Fibroblast of lung (primary cell): ENCODE measurements at regions not wholly inside any gene's neighbourhood (a gene's known extent, or its start where the extent isn't known, plus 50 kb on each side); places are given as distances from the start of the nearest gene placed in this dataset.

Experiments used
- DNase-seq, 2 donors: peaks; one replicate each; pipeline versions ENCODE4 v3.0.0 to v3.0.0-alpha.2; 2010; ENCODE audit warnings: low read depth in 2 of 2
- H2AFZ ChIP-seq: 2 replicates; pipeline ENCODE4 v1.5.1; 2012; ENCODE audit warnings: low read length, control low read depth, inconsistent platforms
- H3K27ac ChIP-seq: 2 replicates; pipeline ENCODE4 v1.5.1; 2011; ENCODE audit warnings: low read length, control low read depth; ENCODE audit not compliant: insufficient read depth
- H3K27me3 ChIP-seq: 2 replicates; pipeline ENCODE4 v1.5.1; 2011; ENCODE audit warnings: mild to moderate bottlenecking, low read length; ENCODE audit not compliant: control insufficient read depth, insufficient read depth
- H3K36me3 ChIP-seq: 2 replicates; pipeline ENCODE4 v1.5.1; 2011; ENCODE audit warnings: low read length; ENCODE audit not compliant: control insufficient read depth, insufficient read depth
- H3K4me1 ChIP-seq: 2 replicates; pipeline ENCODE4 v1.5.1; 2011; ENCODE audit warnings: low read length; ENCODE audit not compliant: control insufficient read depth, insufficient read depth; ENCODE audit errors: extremely low read depth
- H3K4me2 ChIP-seq: 2 replicates; pipeline ENCODE4 v1.5.1; 2011; ENCODE audit warnings: low read length, control low read depth; ENCODE audit not compliant: insufficient read depth; ENCODE audit errors: extremely low read depth
- H3K4me3 ChIP-seq, 4 experiments: fragments of 200-600 bp in 1 of 4; sonication (generic) in 1 of 4; replicated peaks in 1 of 4; 2 replicates each; pipeline ENCODE4 v1.5.1; 2011 to 2016; ENCODE audit warnings: low read length in 4 of 4, low read depth in 3 of 4, mild to moderate bottlenecking in 3 of 4, control low read depth in 2 of 4, inconsistent platforms in 1 of 4, mixed read lengths in 1 of 4; ENCODE audit not compliant: insufficient read depth in 1 of 4; ENCODE audit errors: control extremely low read depth in 1 of 4
- H3K79me2 ChIP-seq: 2 replicates; pipeline ENCODE4 v1.5.1; 2012; ENCODE audit warnings: mild to moderate bottlenecking, low read length, inconsistent platforms; ENCODE audit not compliant: control insufficient read depth, insufficient read depth
- H3K9ac ChIP-seq: 2 replicates; pipeline ENCODE4 v1.5.1; 2011; ENCODE audit warnings: mild to moderate bottlenecking, low read length, control low read depth; ENCODE audit not compliant: insufficient read depth
- H3K9me3 ChIP-seq: 2 replicates; pipeline ENCODE4 v1.5.1; 2012; ENCODE audit warnings: low read depth, low read length; ENCODE audit not compliant: control insufficient read depth, insufficient read depth
- H4K20me1 ChIP-seq: 2 replicates; pipeline ENCODE4 v1.5.1; 2011; ENCODE audit warnings: low read length; ENCODE audit not compliant: control insufficient read depth, insufficient read depth; ENCODE audit errors: extremely low read depth
- EZH2 ChIP-seq: IDR thresholded peaks from 2 replicates; pipeline ENCODE4 v1.5.1; 2012; ENCODE audit warnings: low read length, control low read depth, mild to moderate bottlenecking; ENCODE audit errors: missing control alignments
- TF ChIP-seq, protein P1 (sequence below), 2 donors: IDR thresholded peaks in 1 of 2; conservative IDR thresholded peaks in 1 of 2; 1 replicate in 1 of 2; 2 replicates in 1 of 2; pipeline ENCODE4 v1.5.1; 2011 to 2012; ENCODE audit warnings: low read length in 2 of 2, control low read depth in 1 of 2, inconsistent platforms in 1 of 2, low read depth in 1 of 2, mild to moderate bottlenecking in 1 of 2

GRCh38 chr10:4170633-4171314 is 385.8 kb upstream of the KLF6 start:
- no peak for DNase-seq
- Histone ChIP-seq H3K4me2 (no peak overlapping the region), H3K79me2 (no peaks in the 10 kb centered on the region), H4K20me1 (no peaks in the 10 kb centered on the region), H2AFZ (no peak overlapping the region), H3K27ac (no peak overlapping the region), H3K27me3 (no peaks in the 10 kb centered on the region), H3K9me3 (no peaks in the 10 kb centered on the region), H3K9ac (no peak overlapping the region), H3K4me3 (no peak overlapping the region), H3K4me1 (no peaks in the 10 kb centered on the region), H3K36me3 (no peaks in the 10 kb centered on the region)
- no peak for TF ChIP-seq EZH2
- TF ChIP-seq, protein P1, sequence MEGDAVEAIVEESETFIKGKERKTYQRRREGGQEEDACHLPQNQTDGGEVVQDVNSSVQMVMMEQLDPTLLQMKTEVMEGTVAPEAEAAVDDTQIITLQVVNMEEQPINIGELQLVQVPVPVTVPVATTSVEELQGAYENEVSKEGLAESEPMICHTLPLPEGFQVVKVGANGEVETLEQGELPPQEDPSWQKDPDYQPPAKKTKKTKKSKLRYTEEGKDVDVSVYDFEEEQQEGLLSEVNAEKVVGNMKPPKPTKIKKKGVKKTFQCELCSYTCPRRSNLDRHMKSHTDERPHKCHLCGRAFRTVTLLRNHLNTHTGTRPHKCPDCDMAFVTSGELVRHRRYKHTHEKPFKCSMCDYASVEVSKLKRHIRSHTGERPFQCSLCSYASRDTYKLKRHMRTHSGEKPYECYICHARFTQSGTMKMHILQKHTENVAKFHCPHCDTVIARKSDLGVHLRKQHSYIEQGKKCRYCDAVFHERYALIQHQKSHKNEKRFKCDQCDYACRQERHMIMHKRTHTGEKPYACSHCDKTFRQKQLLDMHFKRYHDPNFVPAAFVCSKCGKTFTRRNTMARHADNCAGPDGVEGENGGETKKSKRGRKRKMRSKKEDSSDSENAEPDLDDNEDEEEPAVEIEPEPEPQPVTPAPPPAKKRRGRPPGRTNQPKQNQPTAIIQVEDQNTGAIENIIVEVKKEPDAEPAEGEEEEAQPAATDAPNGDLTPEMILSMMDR (conservative IDR thresholded peaks at IDR 0.05 in 1 of 2, IDR thresholded peaks at IDR 0.05 in 1 of 2; ENCODE audit: low read depth in 1 of 2, low read length in 2 of 2): no peak

- Histone ChIP-seq H3K9me3 (no peaks in the 10 kb centered on the region), H3K4me2 (no peak overlapping the region), H4K20me1 (no peaks in the 10 kb centered on the region), H3K79me2 (no peaks in the 10 kb centered on the region), H3K9ac (no peak overlapping the region), H2AFZ (no peak overlapping the region), H3K27me3 (no peaks in the 10 kb centered on the region), H3K36me3 (no peaks in the 10 kb centered on the region), H3K4me3 (no peak overlapping the region), H3K27ac (no peak overlapping the region), H3K4me1 (no peaks in the 10 kb centered on the region)
- DNase-seq: no peak
- TF ChIP-seq, protein P1 (conservative IDR thresholded peaks at IDR 0.05 in 1 of 2, IDR thresholded peaks at IDR 0.05 in 1 of 2; ENCODE audit: low read depth in 1 of 2, low read length in 2 of 2): no peak
- no peak for TF ChIP-seq EZH2
Measured at GRCh38 chr10:4170181-4170580, 385.2 kb upstream of the KLF6 start.

- H3K36me3 ChIP-seq: no peaks in the 10 kb centered on the region
- H3K4me2 ChIP-seq: no peak overlapping the region
- no peak for DNase-seq
- no peak overlapping the region for H3K27ac ChIP-seq
- H3K9ac ChIP-seq: no peak overlapping the region
- TF ChIP-seq EZH2: no peak
- TF ChIP-seq, protein P1 (conservative IDR thresholded peaks at IDR 0.05 in 1 of 2, IDR thresholded peaks at IDR 0.05 in 1 of 2; ENCODE audit: low read depth in 1 of 2, low read length in 2 of 2): no peak
- no peaks in the 10 kb centered on the region for H3K9me3 ChIP-seq
- H2AFZ ChIP-seq: no peak overlapping the region
- no peaks in the 10 kb centered on the region for H3K79me2 ChIP-seq
- H3K4me1 ChIP-seq: no peaks in the 10 kb centered on the region
- no peak overlapping the region for H3K4me3 ChIP-seq
- no peaks in the 10 kb centered on the region for H4K20me1 ChIP-seq
- no peaks in the 10 kb centered on the region for H3K27me3 ChIP-seq
Measured at GRCh38 chr10:4169448-4169847, 384.4 kb upstream of the KLF6 start.
